Gastrocnemius medialis (tissue), 4 donors: ENCODE measurements at regions not wholly inside any gene's neighbourhood (a gene's known extent, or its start where the extent isn't known, plus 50 kb on each side); places are given as distances from the start of the nearest gene placed in this dataset.

Experiments used
- POLR2A ChIP-seq, 2 donors: fragments of 450-650 bp; IDR thresholded peaks; one replicate each; pipeline ENCODE4 v1.6.1; 2017; ENCODE audit warnings: antibody characterized with exemption in 2 of 2, mild to moderate bottlenecking in 2 of 2, moderate library complexity in 2 of 2
- TF ChIP-seq, protein P1 (sequence below), 5 experiments: fragments of 450-650 bp in 3 of 5; fragments of 200-600 bp in 2 of 5; sonication (generic) in 2 of 5; IDR thresholded peaks in 4 of 5; conservative IDR thresholded peaks in 1 of 5; 1 replicate in 4 of 5; 2 replicates in 1 of 5; pipeline ENCODE4 v1.5.1; 2016 to 2019; ENCODE audit warnings: antibody characterized with exemption in 5 of 5, mild to moderate bottlenecking in 3 of 5, moderate library complexity in 3 of 5

DNA sequence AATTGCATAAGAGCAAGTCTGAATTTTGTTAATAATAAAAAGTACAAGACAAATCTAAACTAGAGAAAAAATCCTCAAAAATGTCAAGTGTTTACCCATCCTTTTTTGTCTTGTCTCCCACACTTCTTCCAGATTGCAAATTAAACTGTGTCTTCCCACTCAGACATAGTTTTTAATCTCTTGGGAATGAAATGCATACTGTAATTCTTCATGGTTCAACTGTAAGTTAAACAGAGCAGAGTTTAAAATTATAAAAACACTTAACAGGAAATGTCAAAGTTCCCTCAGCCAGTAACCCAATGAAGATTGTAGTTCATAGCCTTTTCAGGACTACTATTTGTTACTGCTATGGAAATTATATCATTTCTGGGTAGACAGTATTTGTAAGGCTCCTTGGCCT lies 171.8 kb downstream of the UBE2E3 start:
- no peak for TF ChIP-seq POLR2A (IDR thresholded peaks at IDR 0.05)
- TF ChIP-seq, protein P1, sequence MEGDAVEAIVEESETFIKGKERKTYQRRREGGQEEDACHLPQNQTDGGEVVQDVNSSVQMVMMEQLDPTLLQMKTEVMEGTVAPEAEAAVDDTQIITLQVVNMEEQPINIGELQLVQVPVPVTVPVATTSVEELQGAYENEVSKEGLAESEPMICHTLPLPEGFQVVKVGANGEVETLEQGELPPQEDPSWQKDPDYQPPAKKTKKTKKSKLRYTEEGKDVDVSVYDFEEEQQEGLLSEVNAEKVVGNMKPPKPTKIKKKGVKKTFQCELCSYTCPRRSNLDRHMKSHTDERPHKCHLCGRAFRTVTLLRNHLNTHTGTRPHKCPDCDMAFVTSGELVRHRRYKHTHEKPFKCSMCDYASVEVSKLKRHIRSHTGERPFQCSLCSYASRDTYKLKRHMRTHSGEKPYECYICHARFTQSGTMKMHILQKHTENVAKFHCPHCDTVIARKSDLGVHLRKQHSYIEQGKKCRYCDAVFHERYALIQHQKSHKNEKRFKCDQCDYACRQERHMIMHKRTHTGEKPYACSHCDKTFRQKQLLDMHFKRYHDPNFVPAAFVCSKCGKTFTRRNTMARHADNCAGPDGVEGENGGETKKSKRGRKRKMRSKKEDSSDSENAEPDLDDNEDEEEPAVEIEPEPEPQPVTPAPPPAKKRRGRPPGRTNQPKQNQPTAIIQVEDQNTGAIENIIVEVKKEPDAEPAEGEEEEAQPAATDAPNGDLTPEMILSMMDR (IDR thresholded peaks at IDR 0.05 in 4 of 5, conservative IDR thresholded peaks at IDR 0.05 in 1 of 5), result no peak
